B cell (primary cell): ENCODE measurements at regions not wholly inside any gene's neighbourhood (a gene's known extent, or its start where the extent isn't known, plus 50 kb on each side); places are given as distances from the start of the nearest gene placed in this dataset.

Source experiments
- ATAC-seq: fragments of 200-7000 bp; cut with Tn5 transposase; one replicate; pipeline ENCODE4 v1.10.0; 2021; ENCODE audit warnings: low read depth, mild to moderate bottlenecking, moderate number of reproducible peaks, moderate library complexity
- CTCF ChIA-PET: fragments of 350-600 bp; sonication (Branson Sonifier 250); formaldehyde crosslinking; loops from one replicate; lab custom pipeline; 2021; ENCODE audit warnings: antibody characterized with exemption, inconsistent platforms; lab: Charles Lee
- POLR2A ChIA-PET: fragments of 350-600 bp; sonication (Branson Sonifier 250); formaldehyde crosslinking; loops from one replicate; lab custom pipeline; 2021; ENCODE audit warnings: antibody characterized with exemption; lab: Charles Lee
- DNase-seq: peaks from one replicate; pipeline ENCODE4 v3.0.0; 2013
- H2AFZ ChIP-seq: 2 replicates; pipeline ENCODE4 v1.6.1; 2012; ENCODE audit warnings: mild to moderate bottlenecking, low read depth, low read length; ENCODE audit not compliant: insufficient read depth, poor library complexity, severe bottlenecking
- H3K27ac ChIP-seq, 2 donors: 1 replicate in 1 of 2; 2 replicates in 1 of 2; pipeline ENCODE4 v1.5.1; 2012 to 2013; ENCODE audit warnings: low read length in 2 of 2, mild to moderate bottlenecking in 2 of 2, moderate library complexity in 1 of 2
- H3K27me3 ChIP-seq, 4 experiments: fragments of 200-600 bp in 1 of 4; sonication (generic) in 1 of 4; replicated peaks in 1 of 4; 1 replicate in 2 of 4; 2 replicates in 2 of 4; pipeline versions ENCODE4 v1.6.1 to v1.7.0; 2013 to 2016; ENCODE audit warnings: low read length in 3 of 4, mild to moderate bottlenecking in 2 of 4, mixed read lengths in 1 of 4, moderate library complexity in 1 of 4; ENCODE audit not compliant: insufficient read depth in 4 of 4, control insufficient read depth in 3 of 4; ENCODE audit errors: control extremely low read depth in 1 of 4
- H3K36me3 ChIP-seq, 2 experiments: replicated peaks in 1 of 2; 1 replicate in 1 of 2; 2 replicates in 1 of 2; pipeline versions ENCODE4 v1.6.1 to v1.7.1; 2013; ENCODE audit warnings: low read length in 1 of 2; ENCODE audit not compliant: insufficient read depth in 2 of 2, control insufficient read depth in 1 of 2; ENCODE audit errors: control extremely low read depth in 1 of 2, extremely low read depth in 1 of 2
- H3K4me1 ChIP-seq, 2 donors: fragments of 200-600 bp in 1 of 2; sonication (generic) in 1 of 2; 1 replicate in 1 of 2; 2 replicates in 1 of 2; pipeline versions ENCODE4 v1.5.1 to v1.6.1; 2013 to 2017; ENCODE audit warnings: low read length in 2 of 2; ENCODE audit not compliant: control insufficient read depth in 2 of 2, insufficient read depth in 2 of 2
- H3K4me2 ChIP-seq: replicated peaks from 2 replicates; pipeline ENCODE3; 2012; ENCODE audit warnings: mild to moderate bottlenecking, low read depth, low read length; ENCODE audit not compliant: poor library complexity, severe bottlenecking
- H3K4me3 ChIP-seq, 5 experiments: fragments of 200-600 bp in 1 of 5; sonication (generic) in 1 of 5; 1 replicate in 3 of 5; 2 replicates in 2 of 5; pipeline versions ENCODE4 v1.5.1 to v1.7.0; 2011 to 2016; ENCODE audit warnings: low read length in 4 of 5, mild to moderate bottlenecking in 4 of 5, low read depth in 2 of 5, control low read depth in 1 of 5, moderate library complexity in 1 of 5; ENCODE audit not compliant: insufficient read depth in 1 of 5; ENCODE audit errors: control extremely low read depth in 1 of 5, extremely low read depth in 1 of 5
- H3K79me2 ChIP-seq: fragments of 200-600 bp; sonication (generic); one replicate; pipeline ENCODE4 v1.6.0; 2016; ENCODE audit warnings: low read length; ENCODE audit not compliant: control insufficient read depth, insufficient read depth
- H3K9ac ChIP-seq: fragments of 200-600 bp; sonication (generic); 2 replicates; pipeline ENCODE4 v1.6.1; 2017; ENCODE audit warnings: mild to moderate bottlenecking, low read length, moderate library complexity
- H3K9me3 ChIP-seq, 3 donors: one replicate each; pipeline versions ENCODE4 v1.6.1 to v1.7.1; 2013; ENCODE audit warnings: low read length in 2 of 3; ENCODE audit not compliant: control insufficient read depth in 2 of 3, insufficient read depth in 1 of 3; ENCODE audit errors: control extremely low read depth in 1 of 3
- H4K20me1 ChIP-seq: 2 replicates; pipeline ENCODE4 v1.6.0; 2012; ENCODE audit warnings: mild to moderate bottlenecking, low read length; ENCODE audit not compliant: insufficient read depth, control insufficient read depth, poor library complexity, severe bottlenecking
- H3K27ac Mint-ChIP-seq: one replicate; pipeline ENCODE4 v1.8.0; 2021; ENCODE audit warnings: mixed read lengths
- H3K27me3 Mint-ChIP-seq: one replicate; pipeline ENCODE4 v1.8.0; 2021; ENCODE audit warnings: mixed read lengths
- H3K4me1 Mint-ChIP-seq: one replicate; pipeline ENCODE4 v1.8.0; 2021; ENCODE audit warnings: mixed read lengths
- H3K4me3 Mint-ChIP-seq: one replicate; pipeline ENCODE4 v1.8.0; 2021; ENCODE audit warnings: mixed read lengths
- H3K9me3 Mint-ChIP-seq: one replicate; pipeline ENCODE4 v1.8.0; 2022; ENCODE audit warnings: mixed read lengths; ENCODE audit not compliant: insufficient read depth
- EZH2 ChIP-seq: IDR thresholded peaks from 2 replicates; pipeline ENCODE4 v1.6.1; 2012; ENCODE audit warnings: borderline replicate concordance, low read depth, mild to moderate bottlenecking, moderate library complexity, low read length; ENCODE audit not compliant: insufficient read depth, poor library complexity, severe bottlenecking
- WGBS: methylation state at CpG from one replicate; pipeline ENCODE4 v1.1.5; 2013; ENCODE audit warnings: missing lambda C conversion rate; ENCODE audit not compliant: insufficient coverage; 5-methylcytosine and 5-hydroxymethylcytosine counted together
- intact Hi-C: fragments of 100-400 bp; cut with micrococcal nuclease; formaldehyde crosslinking; loops from one replicate; pipeline ENCODE4 v1.10.0; 2022
- TF ChIP-seq, protein P1 (sequence below): fragments of 200-600 bp; IDR thresholded peaks from one replicate; pipeline ENCODE4 v1.8.0; 2022; ENCODE audit warnings: antibody characterized with exemption, mild to moderate bottlenecking

DNA sequence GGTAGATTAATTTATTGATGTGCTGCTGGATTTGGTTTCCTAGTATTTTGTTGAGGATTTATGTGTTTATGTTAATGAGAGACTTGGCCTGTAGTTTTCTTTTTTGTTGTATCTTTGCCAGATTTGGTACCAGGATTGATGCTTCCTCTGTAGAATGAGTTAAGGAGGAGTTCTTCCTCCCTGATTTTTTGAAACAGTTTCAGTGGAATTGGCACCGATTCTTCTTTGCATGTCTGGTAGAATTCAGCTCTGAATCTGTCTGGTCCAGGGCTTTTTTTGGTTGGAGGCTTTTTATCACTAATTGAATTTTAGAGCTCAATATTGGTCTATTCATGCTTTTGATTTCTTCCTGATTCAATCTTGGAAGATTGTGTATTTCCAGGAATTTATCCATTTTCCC is 174.0 kb upstream of the NDST4 start:
- no peaks in the 10 kb centered on the region for H3K4me1 ChIP-seq
- H3K9ac ChIP-seq: no peak overlapping the region
- no peaks in the 10 kb centered on the region for H3K9me3 ChIP-seq
- intact Hi-C loops: no loop called here
- WGBS: no CpG with 5 or more reads among the region's 1 CpG
- H3K27ac ChIP-seq: no peak overlapping the region
- ChIA-PET POLR2A (no interaction called here), CTCF (no interaction called here)
- TF ChIP-seq, protein P1, sequence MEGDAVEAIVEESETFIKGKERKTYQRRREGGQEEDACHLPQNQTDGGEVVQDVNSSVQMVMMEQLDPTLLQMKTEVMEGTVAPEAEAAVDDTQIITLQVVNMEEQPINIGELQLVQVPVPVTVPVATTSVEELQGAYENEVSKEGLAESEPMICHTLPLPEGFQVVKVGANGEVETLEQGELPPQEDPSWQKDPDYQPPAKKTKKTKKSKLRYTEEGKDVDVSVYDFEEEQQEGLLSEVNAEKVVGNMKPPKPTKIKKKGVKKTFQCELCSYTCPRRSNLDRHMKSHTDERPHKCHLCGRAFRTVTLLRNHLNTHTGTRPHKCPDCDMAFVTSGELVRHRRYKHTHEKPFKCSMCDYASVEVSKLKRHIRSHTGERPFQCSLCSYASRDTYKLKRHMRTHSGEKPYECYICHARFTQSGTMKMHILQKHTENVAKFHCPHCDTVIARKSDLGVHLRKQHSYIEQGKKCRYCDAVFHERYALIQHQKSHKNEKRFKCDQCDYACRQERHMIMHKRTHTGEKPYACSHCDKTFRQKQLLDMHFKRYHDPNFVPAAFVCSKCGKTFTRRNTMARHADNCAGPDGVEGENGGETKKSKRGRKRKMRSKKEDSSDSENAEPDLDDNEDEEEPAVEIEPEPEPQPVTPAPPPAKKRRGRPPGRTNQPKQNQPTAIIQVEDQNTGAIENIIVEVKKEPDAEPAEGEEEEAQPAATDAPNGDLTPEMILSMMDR: no peak
- no peak for TF ChIP-seq EZH2
- H3K4me2 ChIP-seq: no peak overlapping the region
- no peaks in the 10 kb centered on the region for H3K79me2 ChIP-seq
- Mint-ChIP-seq H3K9me3 (peaks cover 3% of the 10 kb centered on the region), H3K4me1 (peaks cover 1% of the 10 kb centered on the region), H3K27me3 (no peaks in the 10 kb centered on the region), H3K27ac (no peak overlapping the region), H3K4me3 (no peak overlapping the region)
- no peaks in the 10 kb centered on the region for H3K36me3 ChIP-seq
- H4K20me1 ChIP-seq: no peaks in the 10 kb centered on the region
- H3K4me3 ChIP-seq: no peak overlapping the region
- ATAC-seq (no peak), DNase-seq (no peak)
- no peak overlapping the region for H2AFZ ChIP-seq
- H3K27me3 ChIP-seq: no peaks in the 10 kb centered on the region

DNA sequence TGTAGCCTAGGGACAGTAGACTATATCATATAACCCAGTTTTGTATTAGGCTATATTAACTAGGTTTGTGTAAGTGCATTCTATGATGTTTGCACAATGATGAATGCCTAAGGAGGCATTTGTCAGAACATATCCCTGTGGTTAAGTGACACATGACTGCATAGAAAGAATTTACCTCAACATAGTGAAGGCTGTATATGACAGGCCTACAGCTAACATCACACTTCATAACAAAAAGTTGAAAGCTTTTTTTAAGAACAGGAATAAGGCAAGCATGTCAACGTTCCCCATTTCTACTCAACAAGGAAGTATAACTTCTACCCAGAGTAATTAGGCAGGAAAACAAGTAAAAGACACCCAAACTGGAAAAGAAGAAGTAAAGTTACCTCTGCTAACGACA is 165.9 kb upstream of the NDST4 start:
- Histone ChIP-seq H3K27me3 (no peaks in the 10 kb centered on the region), H3K79me2 (no peaks in the 10 kb centered on the region), H2AFZ (no peak overlapping the region), H3K4me1 (no peaks in the 10 kb centered on the region), H3K9ac (no peak overlapping the region), H3K4me3 (no peak overlapping the region), H4K20me1 (no peaks in the 10 kb centered on the region), H3K27ac (no peak overlapping the region), H3K9me3 (no peaks in the 10 kb centered on the region), H3K36me3 (no peaks in the 10 kb centered on the region), H3K4me2 (no peak overlapping the region)
- Mint-ChIP-seq H3K9me3 (no peaks in the 10 kb centered on the region), H3K27me3 (no peaks in the 10 kb centered on the region), H3K4me1 (peaks cover 5% of the 10 kb centered on the region), H3K4me3 (no peak overlapping the region), H3K27ac (no peak overlapping the region)
- CTCF ChIA-PET: no interaction called here
- ATAC-seq: no peak
- intact Hi-C loops: no loop called here
- TF ChIP-seq EZH2: no peak
- TF ChIP-seq, protein P1: no peak
- no CpG with 5 or more reads among the region's 2 CpGs for WGBS
- POLR2A ChIA-PET: no interaction called here
- DNase-seq: no peak
